ENCODE measurements at regions not wholly inside any gene's neighbourhood (a gene's known extent, or its start where the extent isn't known, plus 50 kb on each side); places are given as distances from the start of the nearest gene placed in this dataset.

DNA sequence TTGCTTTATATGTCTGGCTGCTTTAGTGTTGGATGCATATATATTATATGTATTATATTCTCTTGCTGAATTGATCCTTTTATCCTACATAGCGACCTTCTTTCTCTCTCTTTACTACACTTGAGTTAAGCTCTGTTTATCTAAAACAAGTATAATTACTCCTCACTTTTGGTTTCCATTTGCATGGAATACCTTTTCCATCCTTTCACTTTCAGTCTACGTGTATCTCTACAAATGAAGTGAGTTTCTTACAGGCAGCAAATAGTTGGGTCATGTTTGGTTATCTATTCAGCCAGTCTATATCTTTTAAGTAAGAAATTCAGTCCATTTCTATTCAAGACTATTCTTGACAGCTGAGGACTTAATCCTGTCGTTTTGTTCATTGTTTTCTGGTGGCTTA is 167.5 kb upstream of the USP38 start:
- no peaks in the 10 kb centered on the region for H4K20me1 ChIP-seq
- H3K9me3 ChIP-seq, result no peaks in the 10 kb centered on the region
- TF ChIP-seq Cebpa-rat (IDR thresholded peaks at IDR 0.05), result no peak
- no peaks in the 10 kb centered on the region for H3K27me3 ChIP-seq
- H3K36me3 ChIP-seq, result no peaks in the 10 kb centered on the region
- H3K4me3 ChIP-seq, result no peak overlapping the region
- no peak overlapping the region for H3K4me2 ChIP-seq
- H3K9ac ChIP-seq, result no peak overlapping the region
- no peaks in the 10 kb centered on the region for H3K4me1 ChIP-seq
- no peak overlapping the region for H3K27ac ChIP-seq

DNA sequence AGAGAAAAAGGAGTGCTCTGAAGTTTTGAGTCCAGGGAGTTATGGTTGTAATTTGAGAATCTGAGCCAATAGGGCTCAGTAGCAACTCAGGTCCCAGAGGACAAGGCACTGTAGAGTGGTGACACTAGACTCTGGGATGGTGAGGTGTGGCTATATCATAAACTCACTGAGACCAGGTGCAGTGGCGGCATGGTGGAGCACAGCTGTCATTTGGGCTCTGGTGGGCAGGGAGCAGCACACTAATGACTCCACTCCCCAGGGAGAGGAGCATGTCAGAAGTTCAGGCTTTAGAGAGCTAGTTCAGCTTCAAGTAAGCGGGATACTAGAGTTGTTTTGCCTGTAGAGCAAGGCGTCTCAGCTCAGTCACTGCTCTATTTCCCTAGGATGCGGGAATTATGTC is 165.4 kb upstream of the USP38 start:
- no peak for TF ChIP-seq Cebpa-rat (IDR thresholded peaks at IDR 0.05)
- H3K27me3 ChIP-seq, result no peaks in the 10 kb centered on the region
- H3K4me1 ChIP-seq, result no peaks in the 10 kb centered on the region

DNA sequence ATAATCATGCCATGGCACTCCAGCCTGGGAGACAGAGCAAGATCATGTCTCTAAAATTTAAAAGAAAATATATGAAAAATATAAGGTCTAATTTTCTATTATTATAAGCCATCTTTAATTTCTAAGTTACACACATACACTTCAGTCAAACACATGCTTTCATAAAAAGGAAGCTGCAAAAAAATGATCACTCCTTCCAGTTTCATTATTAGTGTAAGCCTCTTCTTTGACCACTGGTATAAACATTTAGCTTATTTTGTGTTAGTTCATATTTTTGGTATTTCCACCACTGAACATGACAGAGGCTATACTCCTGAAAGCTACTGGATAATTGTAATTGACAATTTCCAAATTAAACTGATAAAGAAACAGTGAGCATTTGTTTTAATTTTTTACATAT is 163.3 kb upstream of the USP38 start:
- Histone ChIP-seq H3K27ac (no peak overlapping the region), H4K20me1 (no peaks in the 10 kb centered on the region), H3K4me2 (no peak overlapping the region), H3K36me3 (no peaks in the 10 kb centered on the region), H3K9ac (no peak overlapping the region), H3K9me3 (no peaks in the 10 kb centered on the region), H3K4me3 (no peak overlapping the region), H3K4me1 (no peaks in the 10 kb centered on the region), H3K27me3 (no peaks in the 10 kb centered on the region)
- TF ChIP-seq Cebpa-rat (IDR thresholded peaks at IDR 0.05), result no peak

More for the DNA sequence above, 165.4 kb upstream of the USP38 start:
- Histone ChIP-seq H3K4me2 (no peak overlapping the region), H4K20me1 (no peaks in the 10 kb centered on the region), H3K4me3 (no peak overlapping the region), H3K27ac (no peak overlapping the region), H3K36me3 (no peaks in the 10 kb centered on the region), H3K9ac (no peak overlapping the region), H3K9me3 (no peaks in the 10 kb centered on the region)

DNA sequence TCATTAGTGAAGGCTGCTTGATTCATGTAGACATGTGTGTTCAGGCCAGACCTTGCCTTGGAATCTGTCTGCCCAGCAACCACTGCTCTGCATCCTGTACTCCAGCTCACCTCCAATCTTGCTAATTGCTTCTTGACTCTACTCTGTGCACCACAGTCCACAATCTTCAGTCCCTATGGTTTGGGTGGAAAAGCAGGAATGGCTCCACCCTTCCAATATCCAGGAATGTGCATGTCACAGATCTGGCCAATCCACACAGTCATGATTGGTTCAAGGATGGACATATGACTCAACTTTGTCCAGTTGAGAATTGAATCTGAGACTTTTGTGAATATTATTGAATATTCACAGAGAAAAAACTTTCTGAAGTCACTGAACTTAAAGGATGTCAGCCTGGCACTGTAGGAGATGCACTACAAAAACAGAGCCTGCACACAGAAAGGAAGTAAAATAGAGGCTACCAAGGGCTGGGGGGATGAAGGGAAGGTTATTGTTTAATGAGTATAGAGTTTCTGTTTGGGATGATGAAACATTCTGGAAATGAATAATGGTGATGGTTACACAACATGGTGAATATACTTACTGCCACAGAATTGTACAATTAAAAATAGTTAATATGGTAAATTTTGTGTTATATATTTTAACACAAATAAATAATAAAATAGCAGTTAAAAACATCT is 161.3 kb upstream of the USP38 start:
- Histone ChIP-seq H3K27me3 (no peaks in the 10 kb centered on the region), H3K9ac (no peak overlapping the region), H3K27ac (no peak overlapping the region), H3K4me1 (no peaks in the 10 kb centered on the region), H3K36me3 (no peaks in the 10 kb centered on the region), H3K9me3 (no peaks in the 10 kb centered on the region), H4K20me1 (no peaks in the 10 kb centered on the region), H3K4me3 (no peak overlapping the region), H3K4me2 (no peak overlapping the region)
- no peak for TF ChIP-seq Cebpa-rat (IDR thresholded peaks at IDR 0.05)

DNA sequence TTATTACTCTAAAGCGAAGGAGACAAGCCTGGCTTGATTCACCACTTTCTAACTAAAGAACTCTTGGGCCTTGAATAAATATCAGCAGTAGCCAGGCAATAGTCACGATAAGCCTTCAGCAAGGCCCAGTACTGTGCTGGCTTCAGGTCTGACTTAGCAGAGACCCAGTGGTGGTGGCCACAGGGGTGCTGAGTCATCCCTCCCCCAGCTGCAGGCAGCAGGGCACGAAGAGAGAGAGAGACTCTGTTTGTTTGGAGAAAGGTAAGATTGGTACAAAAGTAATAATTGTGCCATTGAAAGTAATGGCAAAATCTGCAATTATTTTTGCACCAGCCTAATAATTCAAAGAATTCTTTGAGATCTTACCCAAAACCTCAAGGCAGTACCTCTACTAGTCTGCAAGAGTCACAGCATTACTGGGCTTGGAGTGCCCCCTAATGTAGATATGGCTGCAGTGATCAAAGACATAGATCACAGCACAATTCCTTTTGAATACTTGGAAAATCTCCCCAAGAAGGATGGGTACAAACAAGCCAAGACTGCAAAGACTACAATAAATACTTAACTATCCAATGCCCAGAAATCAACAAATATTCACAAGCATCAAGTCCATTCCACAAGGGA is 159.5 kb upstream of the USP38 start:
- no peak overlapping the region for H3K27ac ChIP-seq
- no peak overlapping the region for H3K4me2 ChIP-seq
- no peaks in the 10 kb centered on the region for H3K9me3 ChIP-seq
- H3K9ac ChIP-seq, result no peak overlapping the region
- H3K4me1 ChIP-seq, result no peaks in the 10 kb centered on the region
- no peaks in the 10 kb centered on the region for H3K27me3 ChIP-seq
- no peaks in the 10 kb centered on the region for H4K20me1 ChIP-seq
- H3K36me3 ChIP-seq, result no peaks in the 10 kb centered on the region
- no peak overlapping the region for H3K4me3 ChIP-seq
- TF ChIP-seq Cebpa-rat (IDR thresholded peaks at IDR 0.05), result no peak

DNA sequence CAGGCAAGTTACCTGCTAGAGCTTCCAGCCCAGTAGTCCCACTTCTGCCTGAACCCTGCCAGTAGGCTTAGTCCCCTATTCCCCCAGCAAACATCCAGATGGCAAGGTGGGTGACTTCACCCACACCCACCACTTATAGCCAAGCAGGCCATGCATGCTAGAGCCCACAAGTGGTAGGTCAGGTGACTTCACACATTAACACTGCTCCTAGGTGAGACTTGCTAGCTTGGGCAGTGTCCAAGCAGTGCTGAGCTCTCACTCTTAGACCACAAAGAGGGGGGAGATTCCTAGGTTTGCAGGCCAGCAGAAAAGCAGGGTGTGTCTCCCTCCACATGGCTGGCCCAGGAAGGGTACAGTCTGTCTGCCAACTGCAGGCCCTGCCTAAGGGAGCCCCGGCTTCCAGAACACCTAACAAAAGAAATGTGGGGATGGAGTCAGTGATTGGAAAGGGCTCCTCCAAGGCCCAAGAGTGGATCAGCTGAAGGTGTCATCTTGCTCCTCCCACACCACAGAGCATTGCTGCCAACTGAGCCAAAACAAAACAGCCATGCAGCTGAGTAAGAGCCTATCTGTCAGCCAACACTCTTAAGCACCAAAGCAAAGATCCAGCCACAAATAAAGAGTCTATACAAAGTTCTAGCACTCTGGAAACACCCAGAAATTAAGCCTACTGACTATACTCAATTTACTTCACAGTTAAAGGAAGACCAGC is 158.1 kb upstream of the USP38 start:
- Histone ChIP-seq H3K9me3 (no peaks in the 10 kb centered on the region), H3K4me3 (no peak overlapping the region), H3K36me3 (no peaks in the 10 kb centered on the region), H3K27me3 (no peaks in the 10 kb centered on the region), H3K4me2 (no peak overlapping the region), H4K20me1 (no peaks in the 10 kb centered on the region), H3K4me1 (no peaks in the 10 kb centered on the region), H3K27ac (no peak overlapping the region), H3K9ac (no peak overlapping the region)
- no peak for TF ChIP-seq Cebpa-rat (IDR thresholded peaks at IDR 0.05)

DNA sequence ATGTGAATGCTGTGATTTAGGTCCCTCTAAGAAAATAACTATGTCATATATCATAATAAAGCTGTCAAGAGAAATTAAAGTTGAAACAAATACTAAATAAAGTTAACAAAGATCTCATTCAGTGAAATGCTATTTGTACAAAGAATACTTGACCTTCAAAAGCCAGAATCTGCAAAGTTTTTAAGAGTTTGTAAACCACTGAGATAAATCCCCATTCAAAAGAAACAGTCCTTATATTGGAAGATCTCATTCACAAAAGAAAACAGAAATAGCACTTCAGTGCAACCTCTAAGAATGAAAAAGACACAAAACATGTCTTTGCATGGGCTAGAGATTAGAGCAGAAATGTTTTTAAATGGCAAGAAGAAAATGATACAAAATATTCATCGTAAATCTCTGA is 149.1 kb upstream of the USP38 start:
- Histone ChIP-seq H3K9me3 (no peaks in the 10 kb centered on the region), H3K36me3 (no peaks in the 10 kb centered on the region), H4K20me1 (no peaks in the 10 kb centered on the region), H3K4me1 (no peaks in the 10 kb centered on the region), H3K4me2 (no peak overlapping the region), H3K4me3 (no peak overlapping the region), H3K9ac (no peak overlapping the region), H3K27ac (no peak overlapping the region), H3K27me3 (no peaks in the 10 kb centered on the region)
- no peak for TF ChIP-seq Cebpa-rat (IDR thresholded peaks at IDR 0.05)

DNA sequence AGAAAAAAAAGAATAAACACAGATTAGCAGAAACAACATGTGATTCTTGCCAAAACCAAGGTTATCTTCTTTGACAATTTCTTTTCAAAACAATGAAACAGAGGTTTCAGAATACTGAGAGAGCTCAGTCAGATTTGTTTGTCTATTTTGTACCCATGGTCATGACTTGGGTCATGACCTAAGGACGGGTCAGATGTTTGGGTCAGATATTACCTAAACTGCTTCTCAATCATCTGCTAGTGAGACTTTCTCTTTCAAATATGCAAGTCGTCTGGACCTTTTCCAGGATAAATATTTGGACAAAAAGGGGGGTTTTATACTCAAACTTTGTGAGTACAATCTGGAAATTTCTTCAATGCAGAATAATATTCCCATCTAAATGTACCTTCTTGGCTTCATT is 148.3 kb upstream of the USP38 start:
- Histone ChIP-seq H3K9ac (no peak overlapping the region), H3K36me3 (no peaks in the 10 kb centered on the region), H3K27me3 (no peaks in the 10 kb centered on the region), H3K9me3 (no peaks in the 10 kb centered on the region), H4K20me1 (no peaks in the 10 kb centered on the region), H3K4me1 (no peaks in the 10 kb centered on the region), H3K4me2 (no peak overlapping the region), H3K27ac (no peak overlapping the region), H3K4me3 (no peak overlapping the region)
- no peak for TF ChIP-seq Cebpa-rat (IDR thresholded peaks at IDR 0.05)

DNA sequence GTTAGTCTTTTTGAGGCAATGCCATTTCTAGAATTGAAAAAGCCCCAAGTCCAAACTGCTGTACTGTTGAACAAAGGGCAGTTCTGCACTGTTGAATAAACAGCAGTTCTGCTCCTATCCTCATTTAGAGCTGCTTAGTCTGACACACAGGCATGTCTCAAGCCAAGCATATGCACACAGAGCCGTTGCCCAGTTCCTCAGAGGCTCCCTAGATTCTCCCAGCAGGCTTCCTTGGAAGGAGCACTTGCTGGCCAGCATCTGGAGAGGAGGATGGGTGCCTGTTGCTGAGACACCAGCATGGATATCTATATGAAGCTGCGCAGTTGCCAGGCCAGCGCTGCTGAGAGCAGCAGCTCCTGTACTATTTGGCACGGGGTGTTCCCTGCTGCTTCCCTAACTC is 138.3 kb upstream of the USP38 start:
- Histone ChIP-seq H3K9ac (no peak overlapping the region), H4K20me1 (no peaks in the 10 kb centered on the region), H3K36me3 (no peaks in the 10 kb centered on the region), H3K4me3 (no peak overlapping the region), H3K4me2 (no peak overlapping the region), H3K4me1 (no peaks in the 10 kb centered on the region), H3K27me3 (no peaks in the 10 kb centered on the region), H3K9me3 (no peaks in the 10 kb centered on the region), H3K27ac (no peak overlapping the region)
- TF ChIP-seq Cebpa-rat (IDR thresholded peaks at IDR 0.05), result no peak

DNA sequence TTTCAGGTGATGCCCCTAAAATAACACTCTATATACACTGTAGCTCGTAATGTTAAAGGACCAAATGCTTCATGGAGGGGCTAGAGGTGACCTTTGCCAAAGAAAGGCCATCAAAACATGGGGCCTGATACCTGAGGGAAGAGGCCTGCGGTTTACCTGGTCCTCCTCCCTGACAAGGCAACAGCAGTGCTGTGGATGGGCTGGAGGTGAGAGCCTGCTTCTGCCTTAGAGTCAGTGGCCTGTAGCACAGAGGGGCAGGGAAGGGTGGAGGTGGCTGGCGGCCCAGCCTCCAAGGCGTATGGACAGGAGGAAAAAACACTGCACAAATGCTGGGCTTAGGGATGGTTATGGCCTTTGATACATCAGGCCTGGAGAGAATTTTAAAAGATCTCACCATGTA is 137.8 kb upstream of the USP38 start:
- Histone ChIP-seq H3K4me2 (no peak overlapping the region), H3K9me3 (no peaks in the 10 kb centered on the region), H3K4me3 (no peak overlapping the region), H3K4me1 (no peaks in the 10 kb centered on the region), H3K9ac (no peak overlapping the region), H3K27ac (no peak overlapping the region), H4K20me1 (no peaks in the 10 kb centered on the region), H3K36me3 (no peaks in the 10 kb centered on the region), H3K27me3 (no peaks in the 10 kb centered on the region)
- no peak for TF ChIP-seq Cebpa-rat (IDR thresholded peaks at IDR 0.05)

Data from BLaER1 (cell line).